ENCODE measurements at regions not wholly inside any gene's neighbourhood (a gene's known extent, or its start where the extent isn't known, plus 50 kb on each side); places are given as distances from the start of the nearest gene placed in this dataset.

GRCh38 chr6:85192596-85192995, 257.3 kb upstream of the NT5E start:
- TF ChIP-seq ZNF324 (tag by site-specific recombination; IDR thresholded peaks at IDR 0.05), result no peak
- TF ChIP-seq, protein P1, sequence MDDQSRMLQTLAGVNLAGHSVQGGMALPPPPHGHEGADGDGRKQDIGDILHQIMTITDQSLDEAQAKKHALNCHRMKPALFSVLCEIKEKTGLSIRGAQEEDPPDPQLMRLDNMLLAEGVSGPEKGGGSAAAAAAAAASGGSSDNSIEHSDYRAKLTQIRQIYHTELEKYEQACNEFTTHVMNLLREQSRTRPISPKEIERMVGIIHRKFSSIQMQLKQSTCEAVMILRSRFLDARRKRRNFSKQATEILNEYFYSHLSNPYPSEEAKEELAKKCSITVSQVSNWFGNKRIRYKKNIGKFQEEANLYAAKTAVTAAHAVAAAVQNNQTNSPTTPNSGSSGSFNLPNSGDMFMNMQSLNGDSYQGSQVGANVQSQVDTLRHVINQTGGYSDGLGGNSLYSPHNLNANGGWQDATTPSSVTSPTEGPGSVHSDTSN (CRISPR knock-in tag; IDR thresholded peaks at IDR 0.05), result no peak
- no peak for TF ChIP-seq ZNF157 (tag by site-specific recombination; IDR thresholded peaks at IDR 0.05)
- TF ChIP-seq SCRT2 (tag by site-specific recombination; IDR thresholded peaks at IDR 0.05), result no peak
- no peak for TF ChIP-seq ZNF248 (tag by site-specific recombination; IDR thresholded peaks at IDR 0.05)
- TF ChIP-seq ZNF707 (tag by site-specific recombination; IDR thresholded peaks at IDR 0.05), result no peak
- no peak for TF ChIP-seq ZNF341 (tag by site-specific recombination; IDR thresholded peaks at IDR 0.05; ENCODE audit: low read depth)
- TF ChIP-seq IKZF3 (tag by site-specific recombination; IDR thresholded peaks at IDR 0.05), result no peak
- TF ChIP-seq ZNF26 (tag by site-specific recombination; IDR thresholded peaks at IDR 0.05), result no peak
- TF ChIP-seq ZNF350 (tag by site-specific recombination; IDR thresholded peaks at IDR 0.05), result no peak
- TF ChIP-seq, protein P2, sequence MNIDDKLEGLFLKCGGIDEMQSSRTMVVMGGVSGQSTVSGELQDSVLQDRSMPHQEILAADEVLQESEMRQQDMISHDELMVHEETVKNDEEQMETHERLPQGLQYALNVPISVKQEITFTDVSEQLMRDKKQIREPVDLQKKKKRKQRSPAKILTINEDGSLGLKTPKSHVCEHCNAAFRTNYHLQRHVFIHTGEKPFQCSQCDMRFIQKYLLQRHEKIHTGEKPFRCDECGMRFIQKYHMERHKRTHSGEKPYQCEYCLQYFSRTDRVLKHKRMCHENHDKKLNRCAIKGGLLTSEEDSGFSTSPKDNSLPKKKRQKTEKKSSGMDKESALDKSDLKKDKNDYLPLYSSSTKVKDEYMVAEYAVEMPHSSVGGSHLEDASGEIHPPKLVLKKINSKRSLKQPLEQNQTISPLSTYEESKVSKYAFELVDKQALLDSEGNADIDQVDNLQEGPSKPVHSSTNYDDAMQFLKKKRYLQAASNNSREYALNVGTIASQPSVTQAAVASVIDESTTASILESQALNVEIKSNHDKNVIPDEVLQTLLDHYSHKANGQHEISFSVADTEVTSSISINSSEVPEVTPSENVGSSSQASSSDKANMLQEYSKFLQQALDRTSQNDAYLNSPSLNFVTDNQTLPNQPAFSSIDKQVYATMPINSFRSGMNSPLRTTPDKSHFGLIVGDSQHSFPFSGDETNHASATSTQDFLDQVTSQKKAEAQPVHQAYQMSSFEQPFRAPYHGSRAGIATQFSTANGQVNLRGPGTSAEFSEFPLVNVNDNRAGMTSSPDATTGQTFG (tag by site-specific recombination; IDR thresholded peaks at IDR 0.05; ENCODE audit: borderline replicate concordance), result no peak
- no peak for TF ChIP-seq ZSCAN23 (tag by site-specific recombination; IDR thresholded peaks at IDR 0.05)
- no peak for TF ChIP-seq ZNF501 (tag by site-specific recombination; IDR thresholded peaks at IDR 0.05)
- no peak for TF ChIP-seq ZNF114 (tag by site-specific recombination; IDR thresholded peaks at IDR 0.05)
- TF ChIP-seq KLF1 (tag by site-specific recombination; IDR thresholded peaks at IDR 0.05), result no peak
- TF ChIP-seq ZSCAN16 (tag by site-specific recombination; IDR thresholded peaks at IDR 0.05), result no peak
- no peak for TF ChIP-seq ZNF660 (tag by site-specific recombination; IDR thresholded peaks at IDR 0.05)
- TF ChIP-seq, protein P3, sequence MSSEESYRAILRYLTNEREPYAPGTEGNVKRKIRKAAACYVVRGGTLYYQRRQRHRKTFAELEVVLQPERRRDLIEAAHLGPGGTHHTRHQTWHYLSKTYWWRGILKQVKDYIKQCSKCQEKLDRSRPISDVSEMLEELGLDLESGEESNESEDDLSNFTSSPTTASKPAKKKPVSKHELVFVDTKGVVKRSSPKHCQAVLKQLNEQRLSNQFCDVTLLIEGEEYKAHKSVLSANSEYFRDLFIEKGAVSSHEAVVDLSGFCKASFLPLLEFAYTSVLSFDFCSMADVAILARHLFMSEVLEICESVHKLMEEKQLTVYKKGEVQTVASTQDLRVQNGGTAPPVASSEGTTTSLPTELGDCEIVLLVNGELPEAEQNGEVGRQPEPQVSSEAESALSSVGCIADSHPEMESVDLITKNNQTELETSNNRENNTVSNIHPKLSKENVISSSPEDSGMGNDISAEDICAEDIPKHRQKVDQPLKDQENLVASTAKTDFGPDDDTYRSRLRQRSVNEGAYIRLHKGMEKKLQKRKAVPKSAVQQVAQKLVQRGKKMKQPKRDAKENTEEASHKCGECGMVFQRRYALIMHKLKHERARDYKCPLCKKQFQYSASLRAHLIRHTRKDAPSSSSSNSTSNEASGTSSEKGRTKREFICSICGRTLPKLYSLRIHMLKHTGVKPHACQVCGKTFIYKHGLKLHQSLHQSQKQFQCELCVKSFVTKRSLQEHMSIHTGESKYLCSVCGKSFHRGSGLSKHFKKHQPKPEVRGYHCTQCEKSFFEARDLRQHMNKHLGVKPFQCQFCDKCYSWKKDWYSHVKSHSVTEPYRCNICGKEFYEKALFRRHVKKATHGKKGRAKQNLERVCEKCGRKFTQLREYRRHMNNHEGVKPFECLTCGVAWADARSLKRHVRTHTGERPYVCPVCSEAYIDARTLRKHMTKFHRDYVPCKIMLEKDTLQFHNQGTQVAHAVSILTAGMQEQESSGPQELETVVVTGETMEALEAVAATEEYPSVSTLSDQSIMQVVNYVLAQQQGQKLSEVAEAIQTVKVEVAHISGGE (tag by site-specific recombination; conservative IDR thresholded peaks at IDR 0.05; ENCODE audit: low read depth), result no peak
- no peak for TF ChIP-seq ZNF121 (tag by site-specific recombination; IDR thresholded peaks at IDR 0.05)
- Histone ChIP-seq H3K4me3 (ENCODE audit: low read depth, low read length) (no peak overlapping the region), H3K9me3 (ENCODE audit: control insufficient read depth, insufficient read depth, low read depth, low read length) (no peaks in the 10 kb centered on the region), H3K27ac (ENCODE audit: extremely low read depth, low read depth, low read length) (no peak overlapping the region), H3K36me3 (ENCODE audit: control insufficient read depth in 2 of 2, insufficient read depth in 1 of 2, low read length in 2 of 2) (no peaks in the 10 kb centered on the region), H3K4me1 (ENCODE audit: control insufficient read depth, insufficient read depth, low read length) (no peaks in the 10 kb centered on the region)
- POLR2A ChIA-PET, result no interaction called here
- CTCF ChIA-PET, result no interaction called here

DNA sequence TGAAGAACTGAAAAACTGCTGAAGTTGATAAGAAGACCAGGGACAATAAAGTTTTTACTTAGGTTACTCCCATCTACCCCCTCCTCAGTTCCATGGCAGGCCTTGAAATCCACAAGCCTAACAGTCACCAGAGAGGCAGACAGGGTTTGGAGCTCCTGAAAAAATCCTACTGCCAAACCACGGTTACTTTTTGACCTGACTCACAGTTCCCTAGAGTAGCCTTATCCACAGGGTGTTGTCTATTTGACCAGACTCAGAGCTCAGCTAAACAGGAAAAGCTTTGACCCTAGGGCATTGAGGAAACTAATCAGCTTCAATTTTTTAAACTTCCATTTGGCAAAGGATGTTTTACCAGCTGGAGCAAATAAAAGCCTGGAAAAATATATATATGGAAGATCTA, 257.7 kb upstream of the NT5E start:
- Histone ChIP-seq H3K27ac (ENCODE audit: extremely low read depth, low read depth, low read length) (no peak overlapping the region), H3K36me3 (ENCODE audit: control insufficient read depth in 2 of 2, insufficient read depth in 1 of 2, low read length in 2 of 2) (no peaks in the 10 kb centered on the region), H3K4me1 (ENCODE audit: control insufficient read depth, insufficient read depth, low read length) (no peaks in the 10 kb centered on the region), H3K9me3 (ENCODE audit: control insufficient read depth, insufficient read depth, low read depth, low read length) (no peaks in the 10 kb centered on the region), H3K4me3 (ENCODE audit: low read depth, low read length) (no peak overlapping the region)
- POLR2A ChIA-PET, result no interaction called here
- TF ChIP-seq ZNF354C (tag by site-specific recombination; IDR thresholded peaks at IDR 0.05; ENCODE audit: borderline replicate concordance, low read depth), result no peak
- TF ChIP-seq EGR2 (tag by site-specific recombination; IDR thresholded peaks at IDR 0.05; ENCODE audit: low read depth), result no peak
- CTCF ChIA-PET, result no interaction called here
